AG10803 (cell line): ENCODE measurements at regions not wholly inside any gene's neighbourhood (a gene's known extent, or its start where the extent isn't known, plus 50 kb on each side); places are given as distances from the start of the nearest gene placed in this dataset.
A peak's percentile ranks its signal among the peaks of the same experiment; 100 is the strongest.
"Not testable (repeated sequence)": the region's sequence is repeated elsewhere in the genome, so short reads cannot be mapped to it uniquely, and the experiment has no call there.

Experiments used
- DNase-seq: peaks from one replicate; pipeline ENCODE4 v3.0.0; 2010; ENCODE audit warnings: low read depth
- H3K4me3 ChIP-seq: 2 replicates; pipeline ENCODE4 v1.5.1; 2011; ENCODE audit warnings: mild to moderate bottlenecking, low read length, control low read depth
- CTCF ChIP-seq: conservative IDR thresholded peaks from 2 replicates; pipeline ENCODE4 v1.5.1; 2011; ENCODE audit warnings: mild to moderate bottlenecking, low read length, control low read depth, inconsistent platforms

DNA sequence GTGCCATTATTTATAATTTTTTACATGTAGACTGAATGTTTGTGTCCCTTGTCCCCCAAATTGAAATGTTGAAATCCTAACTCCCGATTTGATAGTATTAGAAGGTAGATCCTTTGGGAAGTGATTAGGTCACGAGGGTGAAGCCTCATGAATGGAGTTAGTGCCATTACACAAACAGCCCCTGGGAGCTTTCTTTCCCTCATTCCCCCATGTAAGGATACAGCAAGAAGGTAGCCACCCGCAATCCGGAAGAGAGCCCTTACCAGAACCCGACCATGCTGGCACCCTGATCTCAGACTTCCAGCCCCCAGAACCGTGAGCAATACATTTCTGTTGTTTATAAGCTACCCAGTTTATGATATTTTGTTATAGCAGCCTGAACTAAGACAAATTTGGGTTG lies 143.2 kb downstream of the NPIPB5 start:
- H3K4me3 ChIP-seq = no peak overlapping the region
- DNase-seq = no peak
- no peak for TF ChIP-seq CTCF

DNA sequence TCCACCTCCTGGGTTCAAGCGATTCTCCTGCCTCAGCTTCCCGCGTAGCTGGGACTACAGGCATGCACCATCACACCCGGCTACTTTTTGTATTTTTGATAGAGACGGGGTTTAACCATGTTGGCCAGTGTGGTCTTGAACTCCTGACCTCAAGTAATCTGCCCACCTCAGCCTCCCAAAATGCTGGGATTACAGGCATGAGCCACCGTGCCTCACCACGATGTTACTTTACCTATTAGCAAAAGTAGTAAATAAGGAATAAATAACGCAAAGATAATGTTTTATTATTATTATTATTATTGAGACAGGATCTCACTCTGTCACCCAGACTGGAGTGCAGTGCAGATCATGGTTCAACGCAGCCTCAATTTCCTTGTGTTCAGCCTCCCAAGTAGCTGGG lies 145.9 kb downstream of the NPIPB5 start:
- DNase-seq, H3K4me3 ChIP-seq: not testable (repeated sequence)

DNA sequence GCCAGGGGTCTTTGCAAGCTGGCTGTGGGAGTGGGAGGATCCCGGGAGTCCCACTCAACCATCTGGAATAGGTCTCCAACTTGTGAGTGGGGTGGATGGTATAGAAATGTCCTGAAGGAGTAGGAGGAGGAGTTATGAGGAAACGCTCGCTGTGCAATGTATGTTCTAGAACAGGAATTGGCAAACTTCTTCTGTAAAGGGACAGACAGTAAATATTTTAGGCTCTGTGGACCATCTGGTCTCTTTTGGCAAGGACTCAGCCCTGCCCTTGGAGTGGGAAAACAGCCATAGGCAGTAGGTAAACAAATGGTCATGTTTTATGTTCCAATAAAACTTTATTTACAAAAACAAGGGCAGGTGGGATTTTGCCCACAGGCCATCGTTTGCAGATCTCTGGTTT lies 149.2 kb downstream of the NPIPB5 start:
- TF ChIP-seq CTCF = no peak
- no peak overlapping the region for H3K4me3 ChIP-seq
- DNase-seq = peak; percentile 17

GRCh38 chr16:22660441-22661160 lies 149.9 kb downstream of the NPIPB5 start:
- H3K4me3 ChIP-seq = no peak overlapping the region
- no peak for DNase-seq
- TF ChIP-seq CTCF = no peak

DNA sequence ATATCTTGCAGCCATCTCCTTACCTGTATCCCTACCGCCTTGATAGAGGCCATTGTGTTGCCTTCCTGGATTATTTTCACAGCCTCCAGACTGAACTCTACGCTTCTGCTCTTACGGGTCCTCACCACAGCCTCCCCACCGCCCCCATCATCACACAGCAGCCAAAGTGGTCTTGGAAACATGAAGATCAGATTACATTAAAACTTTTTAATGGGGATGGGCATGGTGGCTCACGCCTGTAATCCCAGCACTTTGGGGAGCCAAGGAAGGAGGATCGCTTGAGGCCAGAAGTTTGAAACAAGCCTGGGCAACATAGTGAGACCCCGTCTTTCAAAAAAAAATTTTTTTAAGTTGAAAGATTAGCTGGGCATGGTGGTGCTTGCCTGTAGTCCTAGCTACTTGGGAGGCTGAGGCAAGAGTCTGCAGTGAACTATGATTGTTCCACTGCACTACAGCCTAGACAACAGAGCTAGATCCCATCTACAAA lies 150.5 kb downstream of the NPIPB5 start:
- DNase-seq = no peak
- H3K4me3 ChIP-seq = no peak overlapping the region
- TF ChIP-seq CTCF = no peak

- not testable (repeated sequence) for DNase-seq
Measured at GRCh38 chr16:22662958-22663357, 151.0 kb upstream of the HS3ST2 start.

GRCh38 chr16:22663389-22664064 lies 150.4 kb upstream of the HS3ST2 start:
- DNase-seq = no peak
- no peak for TF ChIP-seq CTCF
- no peak overlapping the region for H3K4me3 ChIP-seq

More at GRCh38 chr16:22662958-22663357, 151.0 kb upstream of the HS3ST2 start:
- H3K4me3 ChIP-seq = not testable (repeated sequence)

DNA sequence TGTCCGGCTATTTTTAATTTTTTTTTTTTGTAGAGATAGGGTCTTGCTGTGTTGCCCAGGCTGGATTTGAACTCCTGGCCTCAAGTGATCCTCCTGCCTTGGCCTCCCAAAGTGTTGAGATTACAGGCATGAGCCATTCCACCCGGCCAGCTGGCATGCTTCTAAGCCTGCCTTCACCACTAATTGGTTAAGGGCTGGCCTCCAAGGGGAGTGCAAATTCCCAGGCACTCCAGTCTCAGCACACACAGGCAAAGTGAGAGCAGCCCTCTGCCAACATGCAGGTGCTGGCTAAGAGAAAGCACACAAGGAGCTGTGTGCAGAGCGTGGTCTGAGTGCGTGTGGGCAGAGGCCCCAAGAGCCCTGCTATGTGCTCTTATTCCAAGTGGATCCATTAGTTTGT lies 149.8 kb upstream of the HS3ST2 start:
- no peak for DNase-seq
- H3K4me3 ChIP-seq = no peak overlapping the region
- TF ChIP-seq CTCF = no peak
